Uterus (tissue), 2 donors: ENCODE measurements at regions not wholly inside any gene's neighbourhood (a gene's known extent, or its start where the extent isn't known, plus 50 kb on each side); places are given as distances from the start of the nearest gene placed in this dataset.

ENCODE experiments used
- POLR2A ChIP-seq, 2 donors: fragments of 450-650 bp; IDR thresholded peaks; one replicate each; pipeline ENCODE4 v1.6.1; 2016; ENCODE audit warnings: antibody characterized with exemption in 2 of 2, mild to moderate bottlenecking in 1 of 2, moderate library complexity in 1 of 2
- TF ChIP-seq, protein P1 (sequence below), 4 experiments: fragments of 200-600 bp in 2 of 4; fragments of 450-650 bp in 2 of 4; sonication (generic) in 2 of 4; IDR thresholded peaks; one replicate each; pipeline ENCODE4 v1.5.1; 2016 to 2019; ENCODE audit warnings: antibody characterized with exemption in 4 of 4, mild to moderate bottlenecking in 2 of 4, moderate library complexity in 1 of 4

DNA sequence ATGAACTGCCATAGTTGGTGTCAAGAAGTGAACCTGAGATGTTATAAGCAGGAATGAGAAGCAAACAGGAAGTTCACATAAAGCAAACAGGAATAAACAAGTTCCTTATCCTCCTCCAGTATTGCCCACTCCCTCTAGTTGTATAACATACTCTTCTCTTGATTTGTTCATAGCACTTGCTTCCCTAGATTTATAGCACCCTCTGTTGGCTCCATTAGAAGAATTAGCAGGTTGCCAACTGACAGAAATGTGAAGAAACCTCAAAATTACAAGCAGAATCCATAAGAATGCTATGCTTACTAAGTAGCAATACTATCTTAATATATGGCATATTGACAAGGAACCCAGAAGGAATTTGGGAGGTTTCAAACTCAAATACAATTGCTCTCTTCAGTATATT is 195.4 kb downstream of the TBX18 start:
- TF ChIP-seq, protein P1, sequence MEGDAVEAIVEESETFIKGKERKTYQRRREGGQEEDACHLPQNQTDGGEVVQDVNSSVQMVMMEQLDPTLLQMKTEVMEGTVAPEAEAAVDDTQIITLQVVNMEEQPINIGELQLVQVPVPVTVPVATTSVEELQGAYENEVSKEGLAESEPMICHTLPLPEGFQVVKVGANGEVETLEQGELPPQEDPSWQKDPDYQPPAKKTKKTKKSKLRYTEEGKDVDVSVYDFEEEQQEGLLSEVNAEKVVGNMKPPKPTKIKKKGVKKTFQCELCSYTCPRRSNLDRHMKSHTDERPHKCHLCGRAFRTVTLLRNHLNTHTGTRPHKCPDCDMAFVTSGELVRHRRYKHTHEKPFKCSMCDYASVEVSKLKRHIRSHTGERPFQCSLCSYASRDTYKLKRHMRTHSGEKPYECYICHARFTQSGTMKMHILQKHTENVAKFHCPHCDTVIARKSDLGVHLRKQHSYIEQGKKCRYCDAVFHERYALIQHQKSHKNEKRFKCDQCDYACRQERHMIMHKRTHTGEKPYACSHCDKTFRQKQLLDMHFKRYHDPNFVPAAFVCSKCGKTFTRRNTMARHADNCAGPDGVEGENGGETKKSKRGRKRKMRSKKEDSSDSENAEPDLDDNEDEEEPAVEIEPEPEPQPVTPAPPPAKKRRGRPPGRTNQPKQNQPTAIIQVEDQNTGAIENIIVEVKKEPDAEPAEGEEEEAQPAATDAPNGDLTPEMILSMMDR (IDR thresholded peaks at IDR 0.05): no peak
- no peak for TF ChIP-seq POLR2A (IDR thresholded peaks at IDR 0.05)
